Osteocyte (in vitro differentiated cells): ENCODE measurements at regions not wholly inside any gene's neighbourhood (a gene's known extent, or its start where the extent isn't known, plus 50 kb on each side); places are given as distances from the start of the nearest gene placed in this dataset.

Experiments
- DNase-seq: peaks from one replicate; pipeline ENCODE4 v3.0.0; 2021; ENCODE audit warnings: mixed read lengths; ENCODE audit not compliant: unreplicated experiment; ENCODE audit errors: extremely low spot score
- H3K27ac Mint-ChIP-seq: one replicate; pipeline ENCODE4 v1.8.0; 2021; ENCODE audit warnings: mild to moderate bottlenecking, mixed read lengths; ENCODE audit not compliant: unreplicated experiment
- H3K27me3 Mint-ChIP-seq: one replicate; pipeline ENCODE4 v1.8.0; 2021; ENCODE audit warnings: mixed read lengths; ENCODE audit not compliant: unreplicated experiment
- H3K36me3 Mint-ChIP-seq: one replicate; pipeline ENCODE4 v1.8.0; 2021; ENCODE audit warnings: mixed read lengths; ENCODE audit not compliant: unreplicated experiment
- H3K4me1 Mint-ChIP-seq: one replicate; pipeline ENCODE4 v1.8.0; 2021; ENCODE audit warnings: mixed read lengths; ENCODE audit not compliant: unreplicated experiment
- H3K4me3 Mint-ChIP-seq: one replicate; pipeline ENCODE4 v1.8.0; 2021; ENCODE audit warnings: mild to moderate bottlenecking, moderate library complexity, mixed read lengths; ENCODE audit not compliant: unreplicated experiment
- H3K9me3 Mint-ChIP-seq: one replicate; pipeline ENCODE4 v1.8.0; 2021; ENCODE audit warnings: mixed read lengths; ENCODE audit not compliant: unreplicated experiment
- CTCF ChIP-seq: fragments of 200-600 bp; sonication (generic); IDR thresholded peaks from 2 replicates; pipeline ENCODE4 v1.5.0; 2021; ENCODE audit warnings: antibody characterized with exemption, mild to moderate bottlenecking, moderate library complexity

DNA sequence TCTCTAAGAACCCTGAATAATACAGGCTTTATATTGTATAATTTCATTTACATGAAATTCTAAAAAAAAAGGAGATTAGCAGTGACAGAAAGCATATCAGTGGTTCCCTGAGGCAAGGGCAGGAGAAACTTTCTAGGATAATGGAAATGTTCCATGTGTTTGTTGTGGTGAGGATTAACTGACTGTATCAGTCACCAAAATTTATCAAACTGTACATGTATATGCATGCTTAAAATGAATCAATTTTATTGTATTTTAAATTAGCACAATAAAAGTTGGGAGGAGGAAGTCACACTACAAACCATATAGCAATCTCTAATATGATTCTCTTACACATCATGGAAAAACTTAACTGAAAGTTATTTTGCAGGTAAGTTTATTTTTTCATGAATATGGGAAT is 396.8 kb downstream of the EFNB2 start:
- peaks cover 24% of the 10 kb centered on the region for H3K9me3 Mint-ChIP-seq
- no peaks in the 10 kb centered on the region for H3K27me3 Mint-ChIP-seq
- peaks cover 2% of the 10 kb centered on the region for H3K36me3 Mint-ChIP-seq
- no peak for TF ChIP-seq CTCF
- H3K4me1 Mint-ChIP-seq = peaks cover 20% of the 10 kb centered on the region
- DNase-seq = no peak
- H3K27ac Mint-ChIP-seq = no peak overlapping the region
- H3K4me3 Mint-ChIP-seq = no peak overlapping the region

DNA sequence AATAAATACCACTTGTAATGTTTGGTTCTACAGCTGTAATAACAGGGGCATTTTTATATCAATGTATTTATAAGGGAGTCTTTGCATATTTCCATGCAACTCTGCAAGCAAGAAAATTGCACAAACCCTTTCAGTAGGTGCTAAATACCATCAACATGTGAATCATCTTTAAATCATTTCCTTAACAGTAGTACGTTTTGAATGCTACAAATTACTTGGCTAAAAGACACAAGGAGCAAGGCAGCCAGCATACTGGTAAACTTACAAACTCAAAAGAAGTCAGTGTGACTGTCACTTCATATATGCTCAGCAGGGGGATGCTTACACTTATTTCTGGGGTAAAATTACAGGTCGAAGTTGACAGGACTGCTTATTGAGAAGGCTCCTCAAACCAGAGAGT is 402.4 kb downstream of the EFNB2 start:
- H3K36me3 Mint-ChIP-seq = peaks cover 5% of the 10 kb centered on the region
- DNase-seq = no peak
- TF ChIP-seq CTCF = no peak
- peak overlapping the region; percentile 90 for H3K27ac Mint-ChIP-seq
- H3K4me1 Mint-ChIP-seq = peaks cover 26% of the 10 kb centered on the region
- H3K9me3 Mint-ChIP-seq = peaks cover 35% of the 10 kb centered on the region
- H3K27me3 Mint-ChIP-seq = no peaks in the 10 kb centered on the region
- H3K4me3 Mint-ChIP-seq = no peak overlapping the region

DNA sequence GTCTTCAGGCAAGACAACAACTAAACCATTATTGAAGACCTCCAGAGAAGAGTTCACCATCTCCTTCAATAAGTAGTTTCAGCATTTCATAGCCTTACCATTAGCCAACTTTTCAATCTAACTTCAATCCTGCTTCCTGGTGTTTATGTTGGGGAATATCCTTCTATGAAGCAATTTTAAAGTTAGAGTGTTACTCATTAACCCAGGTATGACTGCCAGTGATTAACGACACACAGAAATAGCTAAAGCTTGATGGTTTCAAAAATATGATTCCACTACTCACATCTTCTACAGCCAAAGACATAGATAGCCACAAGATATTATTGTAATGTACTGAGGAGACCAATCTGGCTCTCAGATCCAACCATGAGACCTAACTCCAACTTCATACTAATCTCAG is 403.2 kb downstream of the EFNB2 start:
- no peak for DNase-seq
- Mint-ChIP-seq H3K27ac (peak overlapping the region; percentile 90), H3K9me3 (peaks cover 29% of the 10 kb centered on the region), H3K4me1 (peaks cover 28% of the 10 kb centered on the region), H3K27me3 (no peaks in the 10 kb centered on the region), H3K4me3 (no peak overlapping the region), H3K36me3 (peaks cover 8% of the 10 kb centered on the region)
- no peak for TF ChIP-seq CTCF

GRCh38 chr13:106129993-106130392 is 405.5 kb downstream of the EFNB2 start:
- no peak for TF ChIP-seq CTCF
- H3K27me3 Mint-ChIP-seq = no peaks in the 10 kb centered on the region
- H3K4me3 Mint-ChIP-seq = no peak overlapping the region
- no peak for DNase-seq
- peaks cover 23% of the 10 kb centered on the region for H3K9me3 Mint-ChIP-seq
- H3K4me1 Mint-ChIP-seq = peaks cover 28% of the 10 kb centered on the region
- H3K27ac Mint-ChIP-seq = no peak overlapping the region
- peaks cover 8% of the 10 kb centered on the region for H3K36me3 Mint-ChIP-seq

- Mint-ChIP-seq H3K4me1 (peaks cover 28% of the 10 kb centered on the region), H3K9me3 (peaks cover 18% of the 10 kb centered on the region), H3K27ac (no peak overlapping the region), H3K36me3 (peaks cover 8% of the 10 kb centered on the region), H3K4me3 (no peak overlapping the region), H3K27me3 (no peaks in the 10 kb centered on the region)
- DNase-seq = no peak
- no peak for TF ChIP-seq CTCF
These were observed 406.2 kb downstream of the EFNB2 start for GRCh38 chr13:106129273-106129672.
